SK-N-SH (cell line): ENCODE measurements at regions not wholly inside any gene's neighbourhood (a gene's known extent, or its start where the extent isn't known, plus 50 kb on each side); places are given as distances from the start of the nearest gene placed in this dataset.

Experiments
- CTCF ChIA-PET: fragments of 300-600, 350-600 bp; formaldehyde crosslinking; extraction: SDS; loops from one replicate; lab custom pipeline; 2021; lab: Yijun Ruan, JAX
- POLR2A ChIA-PET: fragments of 350-600 bp; sonication (Branson Sonifier 250); formaldehyde crosslinking; extraction: SDS; loops from one replicate; lab custom pipeline; 2020; ENCODE audit warnings: antibody characterized with exemption, inconsistent platforms; lab: Yijun Ruan, JAX
- DNase-seq: peaks from one replicate; pipeline ENCODE4 v3.0.0; 2012
- H2AFZ ChIP-seq: fragments of 200-600 bp; sonication (generic); 2 replicates; pipeline ENCODE4 v1.8.1; 2016; ENCODE audit warnings: antibody characterized with exemption, mild to moderate bottlenecking, low read depth
- H3F3A ChIP-seq: fragments of 200-600 bp; sonication (generic); replicated peaks from 2 replicates; pipeline ENCODE3; 2016; ENCODE audit warnings: antibody characterized with exemption, mild to moderate bottlenecking; ENCODE audit not compliant: insufficient read depth
- H3K27ac ChIP-seq, 2 experiments: fragments of 200-500 bp in 1 of 2; fragments of 200-600 bp in 1 of 2; sonication (Bioruptor generic) in 1 of 2; sonication (generic), shearing (Covaris generic) in 1 of 2; 2 replicates each; pipeline versions ENCODE4 v1.5.1 to v1.6.1; 2014 to 2016; ENCODE audit warnings: low read depth in 2 of 2, inconsistent platforms in 1 of 2, low read length in 1 of 2, mild to moderate bottlenecking in 1 of 2, mixed read lengths in 1 of 2
- H3K27me3 ChIP-seq: fragments of 200-600 bp; sonication (generic), shearing (Covaris generic); 2 replicates; pipeline ENCODE4 v1.6.1; 2016; ENCODE audit warnings: mixed run types; ENCODE audit not compliant: insufficient read depth
- H3K36me3 ChIP-seq, 2 experiments: fragments of 200-500 bp in 1 of 2; fragments of 200-600 bp in 1 of 2; sonication (Bioruptor generic) in 1 of 2; sonication (generic) in 1 of 2; replicated peaks in 1 of 2; 2 replicates each; pipeline versions ENCODE3 to v1.5.1; 2014 to 2016; ENCODE audit warnings: low read length in 1 of 2, mild to moderate bottlenecking in 1 of 2; ENCODE audit not compliant: insufficient read depth in 2 of 2, control insufficient read depth in 1 of 2
- H3K4me1 ChIP-seq, 2 experiments: fragments of 200-500 bp in 1 of 2; fragments of 200-600 bp in 1 of 2; sonication (Bioruptor generic) in 1 of 2; sonication (generic), shearing (Covaris generic) in 1 of 2; 2 replicates each; pipeline versions ENCODE4 v1.5.1 to v1.6.1; 2014 to 2016; ENCODE audit warnings: low read depth in 1 of 2, low read length in 1 of 2, mixed run types in 1 of 2; ENCODE audit not compliant: insufficient read depth in 2 of 2, control insufficient read depth in 1 of 2
- H3K4me2 ChIP-seq: fragments of 200-600 bp; sonication (generic), shearing (Covaris generic); 2 replicates; pipeline ENCODE4 v1.6.1; 2017; ENCODE audit warnings: mixed run types
- H3K4me3 ChIP-seq, 2 experiments: fragments of 200-500 bp in 1 of 2; fragments of 200-600 bp in 1 of 2; sonication (Bioruptor generic) in 1 of 2; sonication (generic), shearing (Covaris generic) in 1 of 2; 2 replicates each; pipeline versions ENCODE4 v1.5.1 to v1.8.1; 2014 to 2016; ENCODE audit warnings: low read depth in 2 of 2, inconsistent platforms in 1 of 2, low read length in 1 of 2, mild to moderate bottlenecking in 1 of 2, mixed read lengths in 1 of 2, moderate library complexity in 1 of 2
- H3K79me2 ChIP-seq: fragments of 200-600 bp; sonication (generic); 2 replicates; pipeline ENCODE4 v1.8.1; 2017; ENCODE audit warnings: mild to moderate bottlenecking; ENCODE audit not compliant: insufficient read depth
- H3K9ac ChIP-seq: fragments of 200-600 bp; sonication (generic); 2 replicates; pipeline ENCODE4 v1.6.1; 2017; ENCODE audit warnings: mixed run types
- H3K9me2 ChIP-seq: fragments of 200-600 bp; sonication (generic); 2 replicates; pipeline ENCODE4 v1.6.1; 2017; ENCODE audit warnings: mixed run types
- H3K9me3 ChIP-seq: fragments of 200-600 bp; sonication (generic); 2 replicates; pipeline ENCODE4 v1.6.1; 2017; ENCODE audit warnings: mixed run types, mild to moderate bottlenecking, moderate library complexity
- H4K20me1 ChIP-seq: fragments of 200-600 bp; sonication (generic); 2 replicates; pipeline ENCODE4 v1.6.1; 2017; ENCODE audit warnings: mild to moderate bottlenecking, mixed run types; ENCODE audit not compliant: insufficient read depth
- ELF1 ChIP-seq: IDR thresholded peaks from 2 replicates; pipeline ENCODE4 v1.4.0; 2012
- EP300 ChIP-seq, 2 experiments: IDR thresholded peaks; 2 replicates each; pipeline versions ENCODE4 v1.4.0 to v1.6.1; 2012; ENCODE audit warnings: borderline replicate concordance in 1 of 2, low read depth in 1 of 2, low read length in 1 of 2
- FOSL2 ChIP-seq: IDR thresholded peaks from 2 replicates; pipeline ENCODE4 v1.4.0; 2012; ENCODE audit warnings: low read depth, mild to moderate bottlenecking, moderate library complexity, borderline replicate concordance
- GABPA ChIP-seq: IDR thresholded peaks from 2 replicates; pipeline ENCODE4 v1.4.0; 2012; ENCODE audit warnings: low read depth, mild to moderate bottlenecking
- NFIC ChIP-seq: IDR thresholded peaks from 2 replicates; pipeline ENCODE4 v1.4.0; 2012; ENCODE audit warnings: borderline replicate concordance
- NRF1 ChIP-seq: IDR thresholded peaks from 2 replicates; pipeline ENCODE4 v1.6.1; 2012; ENCODE audit warnings: low read depth, mild to moderate bottlenecking, low read length
- POLR2AphosphoS5 ChIP-seq: IDR thresholded peaks from 2 replicates; pipeline ENCODE4 v1.6.1; 2012; ENCODE audit warnings: low read depth, low read length
- RAD21 ChIP-seq: IDR thresholded peaks from 2 replicates; pipeline ENCODE4 v1.6.1; 2012; ENCODE audit warnings: mild to moderate bottlenecking, low read length
- RCOR1 ChIP-seq: fragments of 150-350 bp; IDR thresholded peaks from 2 replicates; pipeline ENCODE4 v1.6.1; 2017; ENCODE audit warnings: antibody characterized with exemption, low read length
- SIN3A ChIP-seq: IDR thresholded peaks from 2 replicates; pipeline ENCODE4 v1.6.1; 2012; ENCODE audit warnings: low read depth, mild to moderate bottlenecking, low read length, moderate library complexity, borderline replicate concordance
- SMC3 ChIP-seq: IDR thresholded peaks from 2 replicates; pipeline ENCODE4 v1.6.1; 2012; ENCODE audit warnings: low read depth, low read length, improper control_type of control experiment
- TCF12 ChIP-seq: IDR thresholded peaks from 2 replicates; pipeline ENCODE4 v1.4.0; 2012
- WGBS: methylation state at CpG from one replicate; pipeline ENCODE4 v1.1.6; 2017; ENCODE audit warnings: low lambda C conversion rate; 5-methylcytosine and 5-hydroxymethylcytosine counted together
- TF ChIP-seq, protein P1 (sequence below): IDR thresholded peaks from 2 replicates; pipeline ENCODE4 v1.4.0; 2012; ENCODE audit warnings: low read depth
- TF ChIP-seq, protein P2 (sequence below): IDR thresholded peaks from 2 replicates; pipeline ENCODE4 v1.6.1; 2012; ENCODE audit warnings: mild to moderate bottlenecking, low read depth, low read length, moderate library complexity
- TF ChIP-seq, protein P3 (sequence below): fragments of 150-350 bp; IDR thresholded peaks from 2 replicates; pipeline ENCODE4 v1.6.1; 2017; ENCODE audit warnings: antibody characterized with exemption, low read length, low read depth, borderline replicate concordance
- TF ChIP-seq, protein P4 (sequence below): IDR thresholded peaks from 2 replicates; pipeline ENCODE4; 2012
- TF ChIP-seq, protein P5 (sequence below): fragments of 200-600 bp; sonication (generic); IDR thresholded peaks from 2 replicates; pipeline ENCODE4 v1.6.1; 2017; ENCODE audit warnings: antibody characterized with exemption, mild to moderate bottlenecking, moderate library complexity

DNA sequence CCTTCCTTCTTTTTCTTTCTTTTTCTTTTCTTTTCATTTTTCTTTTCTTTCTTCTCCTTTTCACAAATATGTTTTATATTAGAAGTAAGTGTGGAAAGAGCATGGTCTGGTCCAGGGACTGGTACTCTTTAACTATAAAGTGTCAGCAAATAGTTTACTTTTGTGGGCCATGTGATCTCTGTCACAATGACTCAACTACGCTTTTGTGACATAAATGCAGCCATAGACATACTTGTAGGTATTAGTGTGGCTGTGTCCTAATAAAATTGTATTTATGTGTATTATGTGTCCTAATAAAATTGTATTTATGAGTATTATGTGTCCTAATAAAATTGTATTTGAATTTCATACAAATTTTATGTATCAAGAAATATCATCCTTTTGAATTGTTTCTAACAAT is 749.1 kb upstream of the ARPP21 start (continued):
- TF ChIP-seq SIN3A (no peak), FOSL2 (no peak), EP300 (IDR thresholded peaks at IDR 0.05; ENCODE audit: borderline replicate concordance in 1 of 2, low read depth in 1 of 2, low read length in 1 of 2) (no peak), NFIC (no peak), POLR2AphosphoS5 (no peak), RCOR1 (no peak)
- TF ChIP-seq, protein P1, sequence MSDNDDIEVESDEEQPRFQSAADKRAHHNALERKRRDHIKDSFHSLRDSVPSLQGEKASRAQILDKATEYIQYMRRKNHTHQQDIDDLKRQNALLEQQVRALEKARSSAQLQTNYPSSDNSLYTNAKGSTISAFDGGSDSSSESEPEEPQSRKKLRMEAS = no peak
- TF ChIP-seq, all 33 proteins: peak for 0

DNA sequence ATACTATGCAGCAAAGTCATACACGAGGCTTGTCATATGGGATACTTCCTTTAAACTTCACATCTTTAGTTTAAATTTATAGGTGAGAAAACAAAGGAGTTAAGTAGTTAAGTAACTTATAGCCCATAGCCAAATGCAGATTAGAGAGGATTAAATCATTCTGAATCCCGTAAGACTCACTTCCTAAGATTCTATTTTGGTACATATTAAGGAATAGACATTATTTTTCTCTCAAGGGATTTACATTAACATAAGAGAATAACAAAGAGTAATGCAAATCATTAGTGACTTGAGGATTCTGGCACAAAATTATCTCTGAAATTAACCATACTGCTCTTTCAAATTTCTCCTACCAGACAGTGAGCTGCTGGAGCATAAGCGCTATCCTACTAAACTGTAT is 747.4 kb upstream of the ARPP21 start:
- Histone ChIP-seq H3K9ac (no peak overlapping the region), H3K36me3 (no peaks in the 10 kb centered on the region), H3K9me2 (no peaks in the 10 kb centered on the region), H3K4me3 (no peak overlapping the region), H3K27ac (no peak overlapping the region), H4K20me1 (no peaks in the 10 kb centered on the region), H3K4me2 (no peak overlapping the region), H3K27me3 (no peaks in the 10 kb centered on the region), H3K4me1 (peaks cover 0 to 6% of the 10 kb centered on the region in 2 experiments; a peak in 2 of 4 replicates), H3F3A (no peaks in the 10 kb centered on the region), H2AFZ (no peak overlapping the region), H3K9me3 (no peaks in the 10 kb centered on the region), H3K79me2 (no peaks in the 10 kb centered on the region)
- no peak for DNase-seq
- ChIA-PET POLR2A (no interaction called here), CTCF (no interaction called here)
- TF ChIP-seq FOSL2 = no peak
- no peak for TF ChIP-seq GABPA
- TF ChIP-seq, protein P2, sequence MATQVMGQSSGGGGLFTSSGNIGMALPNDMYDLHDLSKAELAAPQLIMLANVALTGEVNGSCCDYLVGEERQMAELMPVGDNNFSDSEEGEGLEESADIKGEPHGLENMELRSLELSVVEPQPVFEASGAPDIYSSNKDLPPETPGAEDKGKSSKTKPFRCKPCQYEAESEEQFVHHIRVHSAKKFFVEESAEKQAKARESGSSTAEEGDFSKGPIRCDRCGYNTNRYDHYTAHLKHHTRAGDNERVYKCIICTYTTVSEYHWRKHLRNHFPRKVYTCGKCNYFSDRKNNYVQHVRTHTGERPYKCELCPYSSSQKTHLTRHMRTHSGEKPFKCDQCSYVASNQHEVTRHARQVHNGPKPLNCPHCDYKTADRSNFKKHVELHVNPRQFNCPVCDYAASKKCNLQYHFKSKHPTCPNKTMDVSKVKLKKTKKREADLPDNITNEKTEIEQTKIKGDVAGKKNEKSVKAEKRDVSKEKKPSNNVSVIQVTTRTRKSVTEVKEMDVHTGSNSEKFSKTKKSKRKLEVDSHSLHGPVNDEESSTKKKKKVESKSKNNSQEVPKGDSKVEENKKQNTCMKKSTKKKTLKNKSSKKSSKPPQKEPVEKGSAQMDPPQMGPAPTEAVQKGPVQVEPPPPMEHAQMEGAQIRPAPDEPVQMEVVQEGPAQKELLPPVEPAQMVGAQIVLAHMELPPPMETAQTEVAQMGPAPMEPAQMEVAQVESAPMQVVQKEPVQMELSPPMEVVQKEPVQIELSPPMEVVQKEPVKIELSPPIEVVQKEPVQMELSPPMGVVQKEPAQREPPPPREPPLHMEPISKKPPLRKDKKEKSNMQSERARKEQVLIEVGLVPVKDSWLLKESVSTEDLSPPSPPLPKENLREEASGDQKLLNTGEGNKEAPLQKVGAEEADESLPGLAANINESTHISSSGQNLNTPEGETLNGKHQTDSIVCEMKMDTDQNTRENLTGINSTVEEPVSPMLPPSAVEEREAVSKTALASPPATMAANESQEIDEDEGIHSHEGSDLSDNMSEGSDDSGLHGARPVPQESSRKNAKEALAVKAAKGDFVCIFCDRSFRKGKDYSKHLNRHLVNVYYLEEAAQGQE = no peak
- TF ChIP-seq, protein P3, sequence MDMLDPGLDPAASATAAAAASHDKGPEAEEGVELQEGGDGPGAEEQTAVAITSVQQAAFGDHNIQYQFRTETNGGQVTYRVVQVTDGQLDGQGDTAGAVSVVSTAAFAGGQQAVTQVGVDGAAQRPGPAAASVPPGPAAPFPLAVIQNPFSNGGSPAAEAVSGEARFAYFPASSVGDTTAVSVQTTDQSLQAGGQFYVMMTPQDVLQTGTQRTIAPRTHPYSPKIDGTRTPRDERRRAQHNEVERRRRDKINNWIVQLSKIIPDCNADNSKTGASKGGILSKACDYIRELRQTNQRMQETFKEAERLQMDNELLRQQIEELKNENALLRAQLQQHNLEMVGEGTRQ = no peak
- TF ChIP-seq RCOR1 = no peak
- TF ChIP-seq, protein P4, sequence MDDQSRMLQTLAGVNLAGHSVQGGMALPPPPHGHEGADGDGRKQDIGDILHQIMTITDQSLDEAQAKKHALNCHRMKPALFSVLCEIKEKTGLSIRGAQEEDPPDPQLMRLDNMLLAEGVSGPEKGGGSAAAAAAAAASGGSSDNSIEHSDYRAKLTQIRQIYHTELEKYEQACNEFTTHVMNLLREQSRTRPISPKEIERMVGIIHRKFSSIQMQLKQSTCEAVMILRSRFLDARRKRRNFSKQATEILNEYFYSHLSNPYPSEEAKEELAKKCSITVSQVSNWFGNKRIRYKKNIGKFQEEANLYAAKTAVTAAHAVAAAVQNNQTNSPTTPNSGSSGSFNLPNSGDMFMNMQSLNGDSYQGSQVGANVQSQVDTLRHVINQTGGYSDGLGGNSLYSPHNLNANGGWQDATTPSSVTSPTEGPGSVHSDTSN = no peak
- no peak for TF ChIP-seq SIN3A
- no peak for TF ChIP-seq NRF1
- TF ChIP-seq ELF1 = no peak
- TF ChIP-seq, protein P5, sequence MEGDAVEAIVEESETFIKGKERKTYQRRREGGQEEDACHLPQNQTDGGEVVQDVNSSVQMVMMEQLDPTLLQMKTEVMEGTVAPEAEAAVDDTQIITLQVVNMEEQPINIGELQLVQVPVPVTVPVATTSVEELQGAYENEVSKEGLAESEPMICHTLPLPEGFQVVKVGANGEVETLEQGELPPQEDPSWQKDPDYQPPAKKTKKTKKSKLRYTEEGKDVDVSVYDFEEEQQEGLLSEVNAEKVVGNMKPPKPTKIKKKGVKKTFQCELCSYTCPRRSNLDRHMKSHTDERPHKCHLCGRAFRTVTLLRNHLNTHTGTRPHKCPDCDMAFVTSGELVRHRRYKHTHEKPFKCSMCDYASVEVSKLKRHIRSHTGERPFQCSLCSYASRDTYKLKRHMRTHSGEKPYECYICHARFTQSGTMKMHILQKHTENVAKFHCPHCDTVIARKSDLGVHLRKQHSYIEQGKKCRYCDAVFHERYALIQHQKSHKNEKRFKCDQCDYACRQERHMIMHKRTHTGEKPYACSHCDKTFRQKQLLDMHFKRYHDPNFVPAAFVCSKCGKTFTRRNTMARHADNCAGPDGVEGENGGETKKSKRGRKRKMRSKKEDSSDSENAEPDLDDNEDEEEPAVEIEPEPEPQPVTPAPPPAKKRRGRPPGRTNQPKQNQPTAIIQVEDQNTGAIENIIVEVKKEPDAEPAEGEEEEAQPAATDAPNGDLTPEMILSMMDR = no peak
- no peak for TF ChIP-seq NFIC
- no peak for TF ChIP-seq RAD21
- no peak for TF ChIP-seq TCF12
- no peak for TF ChIP-seq SMC3
- WGBS = 44% methylated on average over 3 of the region's 3 CpGs
